ENCODE measurements at regions not wholly inside any gene's neighbourhood (a gene's known extent, or its start where the extent isn't known, plus 50 kb on each side); places are given as distances from the start of the nearest gene placed in this dataset.

- TF ChIP-seq CTCF (IDR thresholded peaks at IDR 0.05; ENCODE audit: extremely low read depth in 1 of 2, insufficient read depth in 1 of 2, low read depth in 1 of 2, low read length in 2 of 2) (no peak), POLR2A (IDR thresholded peaks at IDR 0.05; ENCODE audit: low read depth, low read length) (no peak), POLR2AphosphoS5 (IDR thresholded peaks at IDR 0.05; ENCODE audit: insufficient read depth, low read depth, low read length) (no peak), EZH2 (IDR thresholded peaks at IDR 0.05; ENCODE audit: borderline replicate concordance, low read depth, low read length, severe bottlenecking) (no peak)
Observed at GRCh38 chr13:65762012-65762411, 1468.1 kb downstream of the PCDH9 start.

Data from endothelial cell of umbilical vein (primary cell).